ENCODE measurements at regions not wholly inside any gene's neighbourhood (a gene's known extent, or its start where the extent isn't known, plus 50 kb on each side); places are given as distances from the start of the nearest gene placed in this dataset.

GRCh38 chr16:14344945-14345344 lies 273.8 kb downstream of the MRTFB start:
- Histone ChIP-seq H2BK20ac (ENCODE audit: low read depth, low read length, poor library complexity, severe bottlenecking) (no peak overlapping the region), H3K23ac (ENCODE audit: insufficient read length, low read depth, low read length) (no peak overlapping the region), H3K14ac (ENCODE audit: insufficient read depth, low read length) (no peak overlapping the region), H4K5ac (ENCODE audit: insufficient read length, low read depth, low read length) (no peak overlapping the region), H2AFZ (ENCODE audit: low read length) (no peak overlapping the region), H4K20me1 (ENCODE audit: control insufficient read depth, insufficient read depth, insufficient read length) (no peaks in the 10 kb centered on the region), H3T11ph (ENCODE audit: low read length) (no peak overlapping the region), H3K27me3 (ENCODE audit: insufficient read depth, low read length) (no peaks in the 10 kb centered on the region), H3K18ac (ENCODE audit: insufficient read length, low read depth, low read length) (no peak overlapping the region), H3K4me1 (ENCODE audit: insufficient read depth, low read length) (no peaks in the 10 kb centered on the region), H3K4ac (ENCODE audit: low read depth, low read length) (no peak overlapping the region), H2AK5ac (ENCODE audit: insufficient read length, low read length) (no peak overlapping the region), H4K8ac (replicated peaks; ENCODE audit: insufficient read length, low read depth, low read length) (no peak overlapping the region), H2BK12ac (ENCODE audit: insufficient read length, low read depth, low read length) (no peak overlapping the region), H3K56ac (ENCODE audit: insufficient read length, low read depth, low read length) (no peak overlapping the region), H3K9ac (ENCODE audit: extremely low read depth, insufficient read length, low read length) (no peak overlapping the region), H2BK15ac (ENCODE audit: low read depth, low read length) (no peak overlapping the region), H3K79me2 (ENCODE audit: insufficient read depth, low read length) (no peaks in the 10 kb centered on the region), H3K4me2 (ENCODE audit: insufficient read depth, insufficient read length, low read length) (no peak overlapping the region), H2BK120ac (ENCODE audit: low read depth, low read length, poor library complexity, severe bottlenecking) (no peak overlapping the region), H3K79me1 (ENCODE audit: insufficient read depth, low read depth, low read length, poor library complexity, severe bottlenecking) (no peaks in the 10 kb centered on the region), H3K23me2 (ENCODE audit: insufficient read length, low read depth, low read length, poor library complexity, severe bottlenecking) (no peaks in the 10 kb centered on the region), H2BK5ac (ENCODE audit: insufficient read length, low read length) (no peak overlapping the region), H3K27ac (ENCODE audit: insufficient read length, low read depth, low read length) (no peak overlapping the region), H4K91ac (ENCODE audit: insufficient read length, low read depth, low read length) (no peak overlapping the region), H3K9me3 (ENCODE audit: control insufficient read depth, low read depth, low read length) (no peaks in the 10 kb centered on the region)
- Mint-ChIP-seq H3K27ac (no peak overlapping the region; a peak in 1 of 7 replicates), H3K36me3 (ENCODE audit: insufficient read depth in 1 of 3, low read depth in 3 of 3) (peaks cover 4 to 22% (median 4%) of the 10 kb centered on the region in 3 experiments), H3K4me1 (peaks cover 0 to 6% of the 10 kb centered on the region in 2 experiments; a peak in 2 of 4 replicates), H3K27me3 (ENCODE audit: low read depth) (peaks cover 10% of the 10 kb centered on the region), H3K4me3 (no peak overlapping the region), H3K9me3 (peaks cover 18 to 21% of the 10 kb centered on the region in 2 experiments)
- TF ChIP-seq, protein P1, sequence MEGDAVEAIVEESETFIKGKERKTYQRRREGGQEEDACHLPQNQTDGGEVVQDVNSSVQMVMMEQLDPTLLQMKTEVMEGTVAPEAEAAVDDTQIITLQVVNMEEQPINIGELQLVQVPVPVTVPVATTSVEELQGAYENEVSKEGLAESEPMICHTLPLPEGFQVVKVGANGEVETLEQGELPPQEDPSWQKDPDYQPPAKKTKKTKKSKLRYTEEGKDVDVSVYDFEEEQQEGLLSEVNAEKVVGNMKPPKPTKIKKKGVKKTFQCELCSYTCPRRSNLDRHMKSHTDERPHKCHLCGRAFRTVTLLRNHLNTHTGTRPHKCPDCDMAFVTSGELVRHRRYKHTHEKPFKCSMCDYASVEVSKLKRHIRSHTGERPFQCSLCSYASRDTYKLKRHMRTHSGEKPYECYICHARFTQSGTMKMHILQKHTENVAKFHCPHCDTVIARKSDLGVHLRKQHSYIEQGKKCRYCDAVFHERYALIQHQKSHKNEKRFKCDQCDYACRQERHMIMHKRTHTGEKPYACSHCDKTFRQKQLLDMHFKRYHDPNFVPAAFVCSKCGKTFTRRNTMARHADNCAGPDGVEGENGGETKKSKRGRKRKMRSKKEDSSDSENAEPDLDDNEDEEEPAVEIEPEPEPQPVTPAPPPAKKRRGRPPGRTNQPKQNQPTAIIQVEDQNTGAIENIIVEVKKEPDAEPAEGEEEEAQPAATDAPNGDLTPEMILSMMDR (conservative IDR thresholded peaks at IDR 0.05) = no peak
- no peak for DNase-seq
- WGBS (ENCODE audit: extremely low coverage, insufficient read length, low lambda C conversion rate) = no CpG with 5 or more reads among the region's 9 CpGs

Data from H9 (cell line).